ENCODE measurements at regions not wholly inside any gene's neighbourhood (a gene's known extent, or its start where the extent isn't known, plus 50 kb on each side); places are given as distances from the start of the nearest gene placed in this dataset.
"Not testable (repeated sequence)": the region's sequence is repeated elsewhere in the genome, so short reads cannot be mapped to it uniquely, and the experiment has no call there.

DNA sequence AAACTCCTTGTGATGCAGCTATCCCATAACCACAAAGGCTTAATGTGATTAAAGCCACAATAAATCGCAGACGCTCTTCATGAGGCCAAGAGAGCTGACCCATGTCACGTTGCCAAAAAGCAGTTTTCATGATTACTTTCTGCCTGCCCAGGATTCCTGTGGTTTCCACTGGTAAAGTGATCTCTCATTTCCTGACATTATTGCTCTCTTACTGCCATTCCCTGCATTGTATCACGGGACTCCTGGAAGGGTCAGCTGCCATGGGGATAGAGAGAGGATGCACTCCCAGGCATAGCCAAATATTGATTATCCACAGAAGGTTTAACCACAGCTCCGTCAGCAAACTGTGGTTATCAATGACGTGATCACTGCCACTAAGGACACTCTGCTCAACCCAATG lies 103.8 kb upstream of the SLC1A3 start:
- H3K36me3 ChIP-seq = no peaks in the 10 kb centered on the region
- no peaks in the 10 kb centered on the region for H3K9me3 ChIP-seq
- no peaks in the 10 kb centered on the region for H3K27me3 ChIP-seq (ENCODE audit: low read depth)
- no peak overlapping the region for H3K27ac ChIP-seq
- no peaks in the 10 kb centered on the region for H3K4me1 ChIP-seq
- intact Hi-C loops (cut with DNase I) = loop anchor here (5.0 to 10.0 kb wide), 2 partner anchors 88 to 175 kb away; no protein-coding TSS in a partner anchor
- ATAC-seq (peak in 1 of 2 donors; percentile 70), DNase-seq (no peak)
- no peak overlapping the region for H3K4me3 ChIP-seq
- TF ChIP-seq, protein P1, sequence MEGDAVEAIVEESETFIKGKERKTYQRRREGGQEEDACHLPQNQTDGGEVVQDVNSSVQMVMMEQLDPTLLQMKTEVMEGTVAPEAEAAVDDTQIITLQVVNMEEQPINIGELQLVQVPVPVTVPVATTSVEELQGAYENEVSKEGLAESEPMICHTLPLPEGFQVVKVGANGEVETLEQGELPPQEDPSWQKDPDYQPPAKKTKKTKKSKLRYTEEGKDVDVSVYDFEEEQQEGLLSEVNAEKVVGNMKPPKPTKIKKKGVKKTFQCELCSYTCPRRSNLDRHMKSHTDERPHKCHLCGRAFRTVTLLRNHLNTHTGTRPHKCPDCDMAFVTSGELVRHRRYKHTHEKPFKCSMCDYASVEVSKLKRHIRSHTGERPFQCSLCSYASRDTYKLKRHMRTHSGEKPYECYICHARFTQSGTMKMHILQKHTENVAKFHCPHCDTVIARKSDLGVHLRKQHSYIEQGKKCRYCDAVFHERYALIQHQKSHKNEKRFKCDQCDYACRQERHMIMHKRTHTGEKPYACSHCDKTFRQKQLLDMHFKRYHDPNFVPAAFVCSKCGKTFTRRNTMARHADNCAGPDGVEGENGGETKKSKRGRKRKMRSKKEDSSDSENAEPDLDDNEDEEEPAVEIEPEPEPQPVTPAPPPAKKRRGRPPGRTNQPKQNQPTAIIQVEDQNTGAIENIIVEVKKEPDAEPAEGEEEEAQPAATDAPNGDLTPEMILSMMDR (IDR thresholded peaks at IDR 0.05) = no peak

DNA sequence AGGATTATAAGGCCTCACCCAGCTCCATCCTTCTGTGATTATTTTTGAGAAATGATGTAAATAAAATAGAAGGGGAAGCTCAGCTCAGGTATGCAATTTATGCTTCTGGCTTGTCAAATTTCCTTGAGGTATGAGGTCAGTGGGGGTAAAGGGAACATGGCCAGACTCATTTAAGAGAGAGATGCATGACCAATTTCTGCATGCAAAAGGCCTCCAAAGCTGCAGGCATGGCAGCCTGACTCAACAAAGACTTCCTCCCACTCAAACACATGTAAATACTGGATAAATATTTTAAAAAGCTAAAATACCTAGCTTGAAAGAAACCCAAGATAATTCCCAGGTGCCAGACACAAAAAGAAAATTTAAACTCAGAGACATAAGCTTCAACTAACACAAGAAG lies 101.4 kb upstream of the SLC1A3 start:
- no peaks in the 10 kb centered on the region for H3K9me3 ChIP-seq
- H3K4me1 ChIP-seq = no peaks in the 10 kb centered on the region
- H3K36me3 ChIP-seq = no peaks in the 10 kb centered on the region
- TF ChIP-seq, protein P1 (IDR thresholded peaks at IDR 0.05) = no peak
- H3K4me3 ChIP-seq = no peak overlapping the region
- no peak overlapping the region for H3K27ac ChIP-seq
- H3K27me3 ChIP-seq (ENCODE audit: low read depth) = no peaks in the 10 kb centered on the region
- no peak for DNase-seq
- no peak for ATAC-seq
- intact Hi-C loops (cut with DNase I) = loop anchor here (10.0 kb wide), 1 partner anchor 90 kb away; no protein-coding TSS in a partner anchor

DNA sequence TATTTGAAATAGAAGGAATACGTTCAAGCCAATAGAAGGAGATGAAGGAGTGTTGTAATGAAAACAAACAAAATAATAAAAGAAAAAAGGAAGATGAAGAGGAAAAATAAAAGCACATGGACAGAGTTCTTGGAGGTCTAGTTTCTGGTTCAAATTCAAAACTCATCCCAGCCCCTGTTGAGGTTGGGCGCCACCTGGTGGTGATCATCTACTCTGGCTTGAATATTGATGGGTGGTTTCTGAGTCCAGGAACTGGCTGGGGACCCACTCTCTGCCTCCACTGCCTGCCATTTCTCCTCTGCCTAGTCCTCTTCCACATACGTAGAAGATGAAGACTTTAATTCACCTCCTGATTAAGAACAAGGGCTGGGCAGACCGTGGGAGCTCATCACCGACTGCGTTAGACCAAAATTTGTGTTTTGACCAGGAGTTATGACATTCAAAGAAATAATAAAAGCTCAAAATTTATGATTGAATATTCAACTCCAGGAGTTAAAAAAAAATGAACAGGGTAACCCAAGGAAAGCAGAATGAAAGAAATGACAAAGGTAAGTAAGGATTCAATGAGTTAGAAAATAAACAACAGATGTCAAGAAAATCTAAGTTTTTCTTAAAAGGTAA lies 99.0 kb upstream of the SLC1A3 start:
- TF ChIP-seq, protein P1 (IDR thresholded peaks at IDR 0.05) = peak; percentile 84
- Histone ChIP-seq H3K36me3 (no peaks in the 10 kb centered on the region), H3K4me3 (no peak overlapping the region), H3K27me3 (ENCODE audit: low read depth) (no peaks in the 10 kb centered on the region), H3K27ac (no peak overlapping the region), H3K9me3 (no peaks in the 10 kb centered on the region), H3K4me1 (no peaks in the 10 kb centered on the region)
- intact Hi-C loops (cut with DNase I) = loop anchor here (10.0 kb wide), 1 partner anchor 93 kb away; no protein-coding TSS in a partner anchor
- ATAC-seq (peak; percentile 58 to 83), DNase-seq (peak; percentile 80)

DNA sequence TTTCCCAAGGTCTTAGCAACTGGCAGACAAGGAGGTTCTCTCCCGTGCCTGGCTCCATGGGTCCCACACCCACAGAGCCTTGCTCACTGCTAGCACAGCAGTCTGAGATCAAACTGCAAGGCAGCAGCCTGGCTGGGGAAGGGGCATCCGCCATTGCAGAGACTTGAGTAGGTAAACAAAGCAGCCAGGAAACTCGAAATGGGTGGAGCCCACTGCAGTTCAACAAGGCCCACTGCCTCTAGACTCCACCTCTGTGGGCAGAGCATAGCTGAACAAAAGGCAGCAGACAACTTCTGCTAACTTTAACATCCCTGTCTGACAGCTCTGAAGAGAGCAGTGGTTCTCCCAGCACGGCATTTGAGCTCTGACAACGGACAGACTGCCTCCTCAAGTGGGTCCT lies 98.1 kb upstream of the SLC1A3 start:
- H3K9me3 ChIP-seq; H3K4me3 ChIP-seq; H3K36me3 ChIP-seq; DNase-seq; ATAC-seq; H3K27me3 ChIP-seq (ENCODE audit: low read depth); H3K4me1 ChIP-seq; H3K27ac ChIP-seq: not testable (repeated sequence)
- intact Hi-C loops (cut with DNase I) = loop anchor here (10.0 kb wide), 1 partner anchor 94 kb away; no protein-coding TSS in a partner anchor

DNA sequence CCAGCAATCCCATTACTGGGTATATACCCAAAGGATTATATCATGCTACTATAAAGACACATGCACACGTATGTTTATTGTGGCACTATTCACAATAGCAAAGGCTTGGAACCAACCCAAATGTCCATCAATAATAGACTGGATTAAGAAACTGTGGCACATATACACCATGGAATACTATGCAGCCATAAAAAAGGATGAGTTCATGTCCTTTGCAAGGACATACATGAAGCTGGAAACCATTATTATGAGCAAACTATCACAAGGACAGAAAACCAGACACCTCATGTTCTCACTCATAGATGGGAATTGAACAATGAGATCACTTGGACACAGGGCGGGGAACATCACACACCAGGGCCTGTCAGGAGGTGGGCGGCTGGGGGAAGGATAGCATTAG lies 92.8 kb upstream of the SLC1A3 start:
- H3K36me3 ChIP-seq; H3K4me3 ChIP-seq; DNase-seq; H3K4me1 ChIP-seq; H3K9me3 ChIP-seq; H3K27me3 ChIP-seq (ENCODE audit: low read depth); H3K27ac ChIP-seq; ATAC-seq; intact Hi-C loops (cut with DNase I): not testable (repeated sequence)

DNA sequence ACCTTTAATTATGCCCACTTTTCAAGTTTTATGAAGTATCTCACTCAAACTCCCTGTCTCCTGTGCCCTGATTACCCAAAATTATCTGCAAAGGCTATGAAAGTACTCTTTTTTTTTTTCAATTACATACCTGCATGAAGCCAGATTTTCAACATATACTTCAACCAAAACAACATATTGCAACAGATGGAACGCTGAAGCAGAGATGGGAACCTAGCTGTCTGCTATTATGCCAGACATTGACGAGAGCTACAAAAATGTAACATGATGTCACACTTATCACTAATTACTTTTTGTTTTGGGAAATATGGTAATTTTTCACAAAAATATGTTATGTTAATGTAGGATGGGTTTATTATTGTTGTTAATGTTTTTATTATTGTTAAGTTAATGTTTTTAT lies 86.5 kb upstream of the SLC1A3 start:
- Histone ChIP-seq H3K27ac (no peak overlapping the region), H3K4me1 (peaks cover 6% of the 10 kb centered on the region), H3K27me3 (ENCODE audit: low read depth) (no peaks in the 10 kb centered on the region), H3K36me3 (no peaks in the 10 kb centered on the region), H3K9me3 (no peaks in the 10 kb centered on the region), H3K4me3 (no peak overlapping the region)
- no peak for DNase-seq
- intact Hi-C loops (cut with DNase I) = no loop called here
- TF ChIP-seq, protein P1 (IDR thresholded peaks at IDR 0.05) = no peak
- no peak for ATAC-seq

Data from lower lobe of right lung (tissue), 2 donors.